GM18520 (cell line): ENCODE measurements at regions not wholly inside any gene's neighbourhood (a gene's known extent, or its start where the extent isn't known, plus 50 kb on each side); places are given as distances from the start of the nearest gene placed in this dataset.
"Not testable (repeated sequence)": the region's sequence is repeated elsewhere in the genome, so short reads cannot be mapped to it uniquely, and the experiment has no call there.

ENCODE experiments used
- ATAC-seq: cut with Tn5 transposase; IDR thresholded peaks from one replicate; pipeline ENCODE4 v1.9.1; 2021; ENCODE audit not compliant: unreplicated experiment

GRCh38 chr1:187942986-187943385 is 1114.2 kb downstream of the PLA2G4A start:
- no peak for ATAC-seq

GRCh38 chr1:187943606-187944403 is 1115.1 kb downstream of the PLA2G4A start:
- no peak for ATAC-seq

GRCh38 chr1:187946661-187947060 is 1117.9 kb downstream of the PLA2G4A start:
- ATAC-seq, result not testable (repeated sequence)

GRCh38 chr1:187947359-187947758 is 1118.6 kb downstream of the PLA2G4A start:
- ATAC-seq, result no peak

- no peak for ATAC-seq
These were observed 1119.5 kb downstream of the PLA2G4A start for GRCh38 chr1:187948170-187948794.

DNA sequence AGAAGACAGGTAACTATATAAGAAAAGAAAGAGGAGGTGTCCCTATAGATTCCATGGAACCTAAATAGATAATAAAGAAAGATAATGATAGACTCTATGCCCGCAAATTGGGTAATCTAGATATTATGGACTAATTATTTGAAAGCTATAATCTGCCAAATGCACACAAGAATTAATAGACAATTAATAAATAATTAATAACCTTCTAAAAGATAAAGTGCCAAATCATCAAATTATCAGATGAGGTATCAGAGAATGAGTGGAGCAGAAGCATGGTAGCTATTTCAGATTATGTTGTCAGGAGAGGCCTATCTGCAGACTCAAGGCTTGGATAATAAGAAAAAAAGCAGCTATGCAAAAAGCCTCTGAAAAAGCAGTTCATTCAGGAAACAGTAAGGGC is 1120.8 kb downstream of the PLA2G4A start:
- ATAC-seq, result no peak

- ATAC-seq, result no peak
These were observed 1123.1 kb downstream of the PLA2G4A start for GRCh38 chr1:187951817-187952216.

- no peak for ATAC-seq
These were observed 1123.7 kb downstream of the PLA2G4A start for GRCh38 chr1:187952446-187952845.

- no peak for ATAC-seq
These were observed 1128.2 kb downstream of the PLA2G4A start for GRCh38 chr1:187956975-187957374.

DNA sequence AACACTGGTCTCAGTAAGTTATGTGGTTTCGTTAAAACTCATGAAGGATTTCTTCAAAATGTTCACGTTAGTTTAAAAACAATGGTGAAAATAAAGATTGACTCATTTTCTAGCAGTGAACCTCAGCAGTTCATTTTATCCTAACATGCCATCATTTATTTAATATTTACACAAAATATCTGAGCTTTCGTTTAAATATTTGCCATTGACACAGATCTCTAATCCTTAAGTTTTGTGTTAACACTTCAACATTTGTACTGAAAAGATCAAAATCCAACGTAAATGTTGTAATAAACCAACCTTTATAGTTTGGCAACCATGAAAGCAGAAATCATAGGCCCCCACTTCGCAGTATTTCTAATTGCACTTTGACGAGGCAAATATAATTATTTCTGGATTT is 1129.5 kb downstream of the PLA2G4A start:
- ATAC-seq, result no peak

GRCh38 chr1:187959062-187959461 is 1130.3 kb downstream of the PLA2G4A start:
- ATAC-seq, result no peak

DNA sequence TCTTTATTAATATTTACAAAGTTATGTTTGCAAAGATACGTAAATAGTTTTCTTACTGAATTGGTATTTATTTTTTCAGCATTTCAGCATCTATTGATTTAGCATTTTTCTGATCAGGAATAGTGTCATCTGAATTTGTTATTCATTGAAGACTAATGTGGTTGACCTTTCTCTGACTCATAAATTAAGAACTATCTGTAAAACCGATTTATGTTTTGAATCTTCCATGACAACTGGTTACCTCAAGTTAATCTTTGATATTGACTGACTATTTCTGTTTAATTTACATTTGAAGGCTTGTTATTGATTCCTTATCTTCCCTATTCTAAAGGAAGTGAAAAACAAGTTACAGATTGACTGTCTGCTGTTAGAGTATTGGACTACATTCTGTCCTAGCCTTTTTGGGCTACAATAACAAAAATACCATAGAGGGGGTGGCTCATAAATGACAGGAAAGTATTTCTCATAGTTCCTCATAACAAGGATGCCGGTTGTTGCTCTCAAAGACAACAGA is 1131.4 kb downstream of the PLA2G4A start:
- ATAC-seq, result no peak

- no peak for ATAC-seq
These were observed 1133.1 kb downstream of the PLA2G4A start for GRCh38 chr1:187961895-187962294.

DNA sequence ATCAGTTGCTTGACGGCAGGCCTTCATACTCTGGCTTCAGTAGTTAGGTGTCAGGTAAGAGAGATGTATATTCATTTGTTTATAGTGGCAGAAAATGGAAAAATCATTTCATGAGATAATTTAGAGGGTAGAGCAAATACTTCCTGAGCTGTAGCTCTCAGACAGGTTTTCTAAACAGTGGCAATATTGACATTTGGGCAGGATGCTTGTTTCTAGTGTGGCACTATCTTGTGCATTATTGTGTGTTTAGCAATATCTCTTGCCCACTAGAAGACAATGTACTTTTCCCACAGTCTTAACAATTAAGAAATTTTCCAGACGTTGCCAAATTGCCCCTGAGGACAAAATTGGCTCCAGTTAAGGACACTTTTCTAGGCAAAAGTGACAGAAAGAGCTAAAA is 1143.1 kb downstream of the PLA2G4A start:
- no peak for ATAC-seq

GRCh38 chr1:187977298-187977697 is 1148.5 kb downstream of the PLA2G4A start:
- ATAC-seq, result no peak

DNA sequence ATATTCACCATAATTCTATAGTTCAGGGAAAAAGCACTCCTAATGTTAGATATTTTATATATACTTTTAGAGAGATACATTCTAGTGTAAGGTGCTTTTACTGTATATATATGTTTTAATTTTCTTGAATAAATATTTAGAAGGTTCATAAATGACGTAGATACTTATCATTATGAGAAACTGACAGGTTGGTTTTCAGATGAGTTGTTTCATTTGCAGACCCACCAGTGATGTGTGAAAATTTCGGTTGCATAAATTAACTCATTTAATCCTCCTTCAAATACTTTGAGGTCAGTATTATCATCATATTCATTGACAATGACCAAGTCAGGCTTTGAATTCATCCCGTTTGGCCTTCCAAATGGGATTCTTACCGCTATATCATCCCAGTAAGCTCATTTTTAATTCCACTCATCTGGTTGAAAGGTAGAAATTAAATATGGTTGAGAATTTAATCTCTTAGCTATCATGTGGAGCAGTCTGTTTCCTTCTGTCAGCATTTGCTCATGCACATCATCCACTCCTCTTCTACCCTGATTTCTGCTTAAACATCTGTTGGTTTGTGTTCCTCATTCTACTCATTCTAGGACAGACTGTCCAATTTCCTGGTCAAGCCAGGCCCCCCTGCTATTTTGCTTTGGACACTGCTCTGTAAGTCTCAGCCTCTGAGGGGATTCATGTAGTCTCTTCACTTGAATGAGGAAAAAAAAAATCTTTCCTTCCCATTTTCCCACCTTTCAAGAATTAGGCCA is 1156.6 kb downstream of the PLA2G4A start:
- ATAC-seq, result peak; percentile 27

GRCh38 chr1:187985897-187986654 is 1157.3 kb downstream of the PLA2G4A start:
- ATAC-seq, result peak; percentile 79

DNA sequence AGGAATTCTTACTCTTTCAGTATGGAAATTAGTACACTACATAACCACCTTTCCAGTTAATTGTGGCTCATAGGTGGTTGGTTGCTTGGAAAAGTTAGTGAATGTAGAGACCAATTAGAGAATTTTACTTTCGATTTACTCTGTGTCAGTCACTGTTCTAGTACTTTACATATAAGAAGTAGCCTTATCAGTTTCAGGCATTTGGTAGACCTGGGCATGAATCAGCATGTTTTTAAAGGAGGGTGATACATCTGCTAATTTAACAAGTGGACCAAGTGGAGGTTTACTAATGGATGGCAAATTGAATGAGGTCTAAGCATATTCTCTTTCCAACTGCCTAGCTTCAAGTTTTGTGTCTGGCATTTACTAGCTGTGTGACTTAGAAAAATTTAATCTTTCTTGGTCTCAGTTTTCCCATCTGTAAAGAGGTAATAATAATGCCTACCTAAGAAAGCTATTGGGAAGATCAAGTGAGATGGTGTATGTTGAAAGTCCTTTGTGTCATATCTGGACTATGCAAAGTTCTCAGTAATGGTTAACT is 1158.6 kb downstream of the PLA2G4A start:
- ATAC-seq, result peak; percentile 41

- ATAC-seq, result no peak
These were observed 1163.2 kb downstream of the PLA2G4A start for GRCh38 chr1:187991944-187992343.

- no peak for ATAC-seq
These were observed 1168.0 kb downstream of the PLA2G4A start for GRCh38 chr1:187996780-187997179.

DNA sequence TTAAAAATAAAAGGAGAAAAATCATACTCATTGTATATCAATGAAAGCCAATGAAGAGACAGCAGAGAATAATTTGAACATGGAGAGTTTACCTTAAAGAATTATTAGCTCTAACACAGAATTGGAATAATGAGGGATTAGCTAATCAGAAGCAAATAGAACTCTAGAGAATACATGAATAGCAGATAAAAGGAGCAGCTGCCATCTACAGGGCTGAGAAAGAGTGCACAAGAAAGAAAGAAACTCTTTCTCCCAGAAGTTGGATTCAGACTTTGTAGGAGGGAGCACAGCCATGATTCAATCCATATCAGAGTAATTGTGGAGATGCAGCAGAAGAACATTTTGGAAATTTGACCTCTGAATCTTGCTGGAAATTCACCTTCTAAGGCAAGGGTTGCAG is 1171.2 kb downstream of the PLA2G4A start:
- ATAC-seq, result no peak
